GM18520 (cell line): ENCODE measurements at regions not wholly inside any gene's neighbourhood (a gene's known extent, or its start where the extent isn't known, plus 50 kb on each side); places are given as distances from the start of the nearest gene placed in this dataset.
"Not testable (repeated sequence)": the region's sequence is repeated elsewhere in the genome, so short reads cannot be mapped to it uniquely, and the experiment has no call there.

ENCODE experiments used
- ATAC-seq: cut with Tn5 transposase; IDR thresholded peaks from one replicate; pipeline ENCODE4 v1.9.1; 2021; ENCODE audit not compliant: unreplicated experiment

DNA sequence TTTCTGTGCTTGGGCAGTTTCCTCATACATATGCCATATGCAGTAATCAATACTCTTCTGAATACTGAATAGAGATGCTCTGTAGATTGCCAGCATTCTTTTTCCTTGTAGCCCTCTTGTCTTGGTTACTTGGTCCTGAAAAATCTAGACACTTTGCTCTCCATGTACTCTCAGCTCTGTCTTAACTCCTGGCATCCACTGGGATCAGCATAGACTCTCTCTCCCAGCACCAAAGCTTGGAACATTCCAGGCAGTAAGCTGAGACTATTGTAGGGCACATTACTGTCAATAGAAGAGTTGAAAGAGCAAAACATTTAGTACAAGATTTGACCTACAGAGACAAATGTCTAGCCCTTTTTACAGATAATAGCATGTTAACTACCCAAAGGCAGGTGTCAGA lies 1100.3 kb downstream of the TBL1XR1 start:
- ATAC-seq: no peak

DNA sequence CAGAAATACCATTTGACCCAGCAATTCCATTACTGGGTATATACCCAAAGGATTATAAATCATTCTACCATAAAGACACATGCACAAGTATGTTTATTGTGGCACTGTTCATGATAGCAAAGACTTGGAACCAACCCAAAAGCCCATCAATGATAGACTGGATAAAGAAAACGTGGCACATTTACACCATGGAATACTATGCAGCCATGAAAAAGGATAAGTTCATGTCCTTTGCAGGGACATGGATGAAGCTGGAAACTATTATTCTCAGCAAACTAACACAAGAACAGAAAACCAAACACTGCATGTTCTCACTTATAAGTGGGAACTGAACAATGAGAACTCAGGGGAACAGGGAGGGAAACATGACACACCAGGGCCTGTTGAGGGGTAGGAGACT lies 1103.4 kb downstream of the TBL1XR1 start:
- not testable (repeated sequence) for ATAC-seq

DNA sequence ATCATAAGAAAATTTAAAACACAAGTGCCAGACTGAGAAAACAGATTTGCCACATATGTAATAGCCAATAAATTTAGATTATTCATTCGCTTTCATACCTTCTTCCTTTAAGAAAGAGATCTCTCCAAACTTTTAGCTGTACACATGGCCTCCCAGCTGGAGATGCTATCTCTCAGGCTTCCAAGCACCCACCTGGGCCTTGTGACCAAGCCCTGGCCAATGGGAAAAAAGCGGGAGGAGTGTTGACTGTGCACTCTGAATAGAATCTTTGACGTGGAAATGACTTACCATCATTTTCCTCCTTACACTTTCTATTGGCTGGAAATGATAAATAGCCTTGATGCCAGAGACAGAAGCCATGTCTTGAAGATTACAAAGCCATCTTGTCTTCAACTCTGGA lies 1106.6 kb downstream of the TBL1XR1 start:
- ATAC-seq: no peak

DNA sequence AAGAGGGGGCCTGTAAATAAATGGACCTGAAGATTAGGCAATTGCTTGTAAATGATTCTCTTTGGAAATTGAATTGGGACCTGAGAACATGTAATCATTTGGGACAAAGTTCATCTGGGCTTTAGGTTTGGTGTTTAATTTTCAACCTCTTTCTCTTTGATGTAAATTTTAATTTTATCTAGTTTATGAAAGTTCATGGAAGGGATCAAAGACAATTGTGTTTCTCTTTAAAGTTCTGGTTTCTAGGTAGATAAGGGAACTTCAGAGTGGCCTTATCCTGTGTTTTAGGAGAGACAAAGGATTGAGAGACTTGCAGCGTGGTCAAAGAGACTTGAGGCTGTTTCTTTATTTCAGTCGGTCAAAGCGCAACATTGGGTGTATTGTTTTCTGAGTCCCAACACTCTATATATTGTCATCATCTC lies 1108.3 kb downstream of the TBL1XR1 start:
- no peak for ATAC-seq

DNA sequence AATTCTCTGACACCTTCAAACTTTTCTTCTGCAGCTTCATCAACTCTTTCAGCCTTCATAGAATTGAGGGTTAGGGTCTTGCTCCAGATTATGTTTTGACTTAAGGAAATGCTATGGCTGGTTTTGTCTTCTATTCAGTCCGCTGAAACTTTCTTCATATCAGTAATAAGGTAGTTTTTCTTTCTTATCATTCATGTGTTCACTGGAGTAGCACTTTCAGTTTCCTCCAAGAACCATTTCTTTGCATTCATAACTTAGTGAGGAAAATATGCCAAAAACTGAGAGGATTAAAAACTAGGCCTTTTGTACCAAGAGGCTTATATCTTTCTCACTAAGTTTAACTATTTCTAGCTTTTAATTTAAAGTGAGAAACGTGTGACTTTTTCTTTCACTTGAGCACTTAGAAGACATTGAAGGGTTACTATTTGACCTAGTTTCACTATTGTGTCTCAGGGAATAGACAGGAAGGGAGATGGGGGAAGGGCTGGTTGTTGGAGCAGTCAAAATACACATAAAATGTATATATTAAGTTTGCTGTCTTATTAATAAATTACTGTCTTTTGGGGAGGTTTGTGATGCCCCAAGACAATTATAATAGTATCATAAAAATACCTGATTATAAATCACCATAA lies 1110.1 kb downstream of the TBL1XR1 start:
- ATAC-seq: no peak

DNA sequence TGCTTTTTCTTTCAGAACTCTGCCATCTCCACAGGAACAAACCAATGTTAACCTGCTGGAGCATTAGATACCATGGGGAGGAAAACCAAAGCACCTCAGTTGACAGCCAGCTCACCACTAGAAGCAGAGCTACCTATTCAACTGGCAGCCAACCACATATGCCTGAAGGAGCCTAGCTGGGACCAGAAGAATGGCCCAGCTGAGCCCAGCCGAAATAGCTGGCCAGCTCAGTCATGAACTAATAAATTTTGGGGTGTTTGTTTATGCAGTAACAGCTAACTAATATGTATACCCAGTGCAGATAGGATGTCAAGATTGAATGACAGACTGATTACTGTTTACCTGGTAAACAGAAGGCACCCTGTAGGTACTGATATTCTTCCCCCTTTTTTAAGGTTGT lies 1117.5 kb downstream of the TBL1XR1 start:
- ATAC-seq: no peak

DNA sequence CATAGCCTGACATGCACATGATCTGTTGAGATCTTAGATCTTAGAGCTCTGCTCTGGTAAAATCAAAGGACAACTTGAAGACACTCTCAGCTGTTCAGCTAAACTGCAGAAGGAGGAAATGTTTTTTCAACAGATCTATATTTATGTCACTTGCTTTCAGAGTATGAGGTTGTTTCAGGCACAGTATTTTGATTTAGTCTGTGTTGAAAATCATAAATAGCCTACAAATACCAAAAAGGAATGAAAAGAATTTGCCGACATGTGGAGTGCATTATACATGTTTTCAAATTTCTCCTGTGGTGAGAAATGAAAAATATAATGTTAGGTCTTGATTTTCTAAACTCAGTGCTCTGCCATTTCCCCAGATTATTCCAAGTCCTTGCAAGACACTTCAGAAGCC lies 1118.4 kb downstream of the TBL1XR1 start:
- no peak for ATAC-seq

DNA sequence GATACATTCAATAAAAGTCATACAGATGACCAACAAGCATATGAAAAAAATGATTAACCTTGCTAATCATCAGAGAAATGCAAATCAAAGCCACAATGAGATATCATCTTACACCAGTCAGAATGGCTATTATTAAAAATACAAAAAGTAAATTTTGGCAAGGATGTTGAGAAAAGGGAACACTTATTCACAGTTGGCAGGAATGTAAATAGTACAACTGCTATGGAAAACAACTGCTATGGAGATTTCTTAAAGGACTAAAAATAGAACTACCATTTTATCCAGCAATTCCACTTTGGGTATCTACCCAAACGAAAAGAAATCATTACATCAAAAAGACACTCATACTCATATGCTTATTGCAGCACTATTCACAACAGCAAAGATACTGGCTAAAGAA lies 1121.8 kb downstream of the TBL1XR1 start:
- ATAC-seq: no peak

DNA sequence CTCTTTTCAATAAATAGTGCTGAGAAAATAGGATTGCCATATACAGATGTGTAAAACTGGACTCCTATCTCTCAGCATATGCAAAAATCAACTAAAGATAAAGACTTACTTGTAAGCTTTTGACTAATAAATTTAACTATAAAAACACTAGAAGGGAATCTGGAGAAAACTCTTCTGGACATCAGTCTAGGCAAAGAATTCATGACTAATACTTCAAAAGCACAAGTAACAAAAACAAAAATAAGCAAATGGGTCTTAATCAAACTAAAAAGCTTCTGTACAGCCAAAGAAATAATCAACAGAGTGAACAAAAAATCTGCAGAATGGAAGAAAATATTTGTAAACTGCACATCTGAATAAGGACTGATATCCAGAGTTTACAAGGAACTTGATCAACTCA lies 1122.2 kb downstream of the TBL1XR1 start:
- ATAC-seq: no peak

DNA sequence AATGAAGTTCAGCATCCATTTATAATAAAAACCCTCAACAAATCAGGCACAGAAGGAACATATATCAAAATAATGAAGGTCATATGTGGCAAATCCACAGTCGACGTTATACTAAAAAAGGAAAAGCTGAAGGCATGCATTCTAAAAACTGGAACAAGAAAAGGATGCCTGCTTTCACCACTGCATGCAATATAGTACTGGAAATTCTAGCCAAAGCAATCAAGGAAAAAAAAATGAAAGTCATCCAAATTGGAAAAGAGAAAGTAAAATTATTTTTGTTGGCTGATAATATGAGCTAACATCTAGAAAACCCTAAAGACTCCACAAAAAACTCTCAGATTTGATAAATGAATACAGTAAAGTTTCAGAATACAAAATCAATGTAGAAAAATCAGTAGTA lies 1123.2 kb downstream of the TBL1XR1 start:
- ATAC-seq: no peak

DNA sequence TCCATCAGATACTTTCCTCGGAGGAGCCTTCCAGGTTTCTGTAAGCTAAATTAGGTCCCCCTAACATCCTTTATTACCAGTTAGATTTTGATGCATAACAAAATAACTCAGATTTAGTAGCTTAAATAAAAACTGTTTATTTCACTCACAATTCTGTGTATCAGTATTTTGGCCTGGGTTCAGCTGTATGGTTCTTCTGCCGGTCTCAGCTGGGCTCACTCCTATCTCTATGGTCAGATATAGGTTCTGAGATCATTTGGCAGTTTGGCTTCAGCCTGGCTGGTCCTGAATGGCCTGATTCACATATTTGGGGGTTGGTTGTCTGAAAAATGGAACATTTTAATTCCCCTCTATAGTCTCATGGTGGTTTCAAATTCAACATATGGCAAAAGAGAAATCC lies 1125.3 kb downstream of the TBL1XR1 start:
- ATAC-seq: no peak

DNA sequence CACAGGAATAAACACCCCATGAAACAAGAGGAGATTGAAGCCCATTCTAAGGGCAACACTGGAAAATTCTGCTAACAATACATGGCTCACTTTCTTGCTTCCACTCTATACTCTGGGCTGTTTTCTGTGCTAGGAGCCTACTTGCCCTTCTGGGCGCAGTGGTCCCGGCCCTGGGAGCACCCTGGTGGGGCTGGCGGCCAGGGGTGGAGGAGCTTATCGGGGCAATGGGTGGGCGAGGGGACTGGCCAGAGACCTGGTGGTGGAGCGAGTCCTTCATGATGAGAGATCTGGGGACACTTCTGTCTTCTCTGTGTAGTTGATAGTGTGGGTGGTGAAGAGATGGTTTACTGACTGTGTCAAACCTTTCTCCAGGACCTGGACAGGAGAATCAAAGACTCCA lies 1128.5 kb downstream of the TBL1XR1 start:
- ATAC-seq: no peak

DNA sequence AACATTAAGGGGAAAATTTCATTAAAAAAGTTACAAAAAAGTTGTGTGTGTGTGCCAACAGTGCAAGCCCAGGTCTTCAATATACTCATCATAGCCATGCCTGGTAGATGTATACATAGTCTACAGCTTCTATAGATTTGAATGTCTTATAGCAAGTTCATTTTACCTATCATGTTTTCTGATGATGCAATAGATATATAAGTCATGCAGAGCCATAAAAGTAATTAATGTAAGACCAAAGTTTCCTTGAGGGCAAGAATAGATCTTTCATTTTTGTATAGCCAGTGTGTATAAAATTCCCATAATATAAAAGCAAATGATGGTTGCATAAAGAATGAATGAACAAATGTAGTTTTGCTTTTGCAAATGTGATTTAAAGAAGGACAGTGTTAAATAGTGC lies 1138.4 kb downstream of the TBL1XR1 start:
- no peak for ATAC-seq

DNA sequence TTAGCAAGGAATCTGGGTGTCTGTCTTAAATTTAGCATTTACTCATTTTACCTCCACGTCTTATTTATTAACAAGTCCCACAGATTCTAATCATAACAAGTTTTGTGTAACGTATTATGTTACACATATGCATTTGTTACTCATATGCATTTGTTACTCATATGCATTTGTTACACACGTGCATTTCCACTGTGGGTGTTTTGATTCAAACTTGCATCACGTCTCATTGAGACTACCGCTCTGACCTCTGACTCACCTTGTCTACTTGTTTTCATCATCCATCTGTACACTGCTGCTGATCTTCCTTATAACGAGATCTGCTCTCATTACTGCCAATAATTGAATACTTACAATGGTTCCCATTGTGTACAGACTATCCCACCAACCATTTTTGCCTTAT lies 1141.4 kb downstream of the TBL1XR1 start:
- ATAC-seq: no peak

DNA sequence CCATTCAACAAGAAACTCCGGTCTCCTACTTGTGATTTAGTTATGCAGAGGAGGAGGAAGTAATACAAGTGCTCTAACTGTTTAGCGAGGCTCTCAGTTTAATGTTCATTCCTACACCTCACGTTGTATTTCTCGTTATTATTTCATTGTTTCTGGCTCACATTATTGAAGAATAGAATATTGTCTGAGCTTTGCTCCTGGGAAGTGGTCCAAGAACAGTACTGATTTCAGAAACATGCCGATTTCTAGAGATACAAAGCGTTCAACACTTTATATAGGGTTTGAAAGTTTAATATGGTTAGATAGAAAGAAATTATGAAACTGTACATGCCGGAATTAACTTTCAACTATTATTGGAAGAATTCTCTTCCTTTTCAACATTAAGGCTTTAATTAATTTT lies 1145.5 kb downstream of the TBL1XR1 start:
- no peak for ATAC-seq

DNA sequence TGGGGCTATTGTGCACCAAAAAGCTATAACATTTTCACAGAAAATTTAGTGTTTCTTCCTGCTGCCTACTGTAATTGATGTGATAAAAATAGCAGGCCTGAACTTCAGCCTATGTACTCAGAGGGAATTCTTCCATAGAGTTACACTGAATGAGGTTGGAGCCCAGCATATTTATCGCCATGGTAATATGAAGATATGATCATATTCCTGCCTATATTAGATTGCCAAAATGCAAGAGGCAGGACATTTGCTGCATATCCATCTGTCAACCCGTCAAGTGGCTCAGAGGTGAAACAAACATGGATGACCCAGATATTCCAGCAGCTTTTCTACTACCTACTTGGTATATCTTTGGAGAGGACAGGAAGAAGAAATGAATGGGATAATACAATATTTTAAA lies 1150.6 kb downstream of the TBL1XR1 start:
- ATAC-seq: no peak

DNA sequence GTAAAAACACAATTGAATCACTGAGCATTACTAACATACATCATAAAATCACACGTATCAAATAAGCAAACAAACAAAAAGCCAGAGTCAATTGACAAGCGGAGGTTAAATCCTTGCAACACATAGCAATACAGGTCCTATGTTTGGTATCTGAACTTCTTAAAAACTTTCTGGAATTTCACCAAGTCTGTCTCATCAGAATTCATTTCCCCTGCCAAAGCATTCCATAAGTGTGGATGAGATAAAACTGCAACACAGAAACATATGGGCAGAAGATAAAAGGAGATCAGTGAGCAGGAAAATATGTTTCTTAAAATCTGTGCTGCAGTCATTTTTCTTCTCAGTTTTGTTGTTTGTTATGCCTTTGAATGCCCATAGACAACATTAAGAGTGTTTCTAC lies 1155.5 kb downstream of the TBL1XR1 start:
- ATAC-seq: no peak

DNA sequence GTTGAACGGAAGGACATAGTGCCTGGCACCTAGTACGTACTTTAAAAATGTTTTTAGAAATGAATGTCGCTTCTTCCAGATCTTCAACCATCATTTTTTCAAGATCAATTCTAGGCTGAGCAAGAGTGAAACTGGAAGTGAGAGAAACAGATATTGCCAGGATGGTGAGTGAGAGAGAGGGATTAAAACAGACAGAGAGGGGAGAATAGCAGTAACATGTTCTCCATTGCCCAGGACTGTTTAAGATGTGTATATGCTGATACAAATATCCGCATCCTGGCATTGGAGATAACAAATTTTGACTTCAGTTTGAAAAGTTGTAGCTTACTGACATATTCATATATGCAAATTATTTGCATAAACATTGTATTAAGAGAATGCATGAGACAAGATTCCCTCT lies 1156.1 kb downstream of the TBL1XR1 start:
- ATAC-seq: no peak

DNA sequence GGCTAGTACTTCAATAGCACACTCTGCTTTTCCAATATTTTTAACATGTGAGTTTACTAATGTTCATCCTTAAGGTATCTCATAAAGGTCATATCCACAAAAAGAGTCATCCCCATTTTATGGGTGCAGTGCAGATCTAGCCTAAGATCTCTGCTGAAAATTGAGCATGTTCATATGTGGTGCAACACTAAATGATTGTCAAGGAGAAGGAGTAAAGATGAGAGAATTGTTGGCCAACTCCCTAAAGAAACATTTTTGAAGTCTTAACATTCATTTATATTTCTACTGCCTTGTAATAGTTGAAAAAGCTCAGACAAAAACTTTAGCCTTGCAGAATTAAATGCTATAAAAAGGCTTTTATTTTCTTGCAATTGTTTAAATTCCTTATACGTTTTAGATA lies 1159.6 kb downstream of the TBL1XR1 start:
- ATAC-seq: no peak

DNA sequence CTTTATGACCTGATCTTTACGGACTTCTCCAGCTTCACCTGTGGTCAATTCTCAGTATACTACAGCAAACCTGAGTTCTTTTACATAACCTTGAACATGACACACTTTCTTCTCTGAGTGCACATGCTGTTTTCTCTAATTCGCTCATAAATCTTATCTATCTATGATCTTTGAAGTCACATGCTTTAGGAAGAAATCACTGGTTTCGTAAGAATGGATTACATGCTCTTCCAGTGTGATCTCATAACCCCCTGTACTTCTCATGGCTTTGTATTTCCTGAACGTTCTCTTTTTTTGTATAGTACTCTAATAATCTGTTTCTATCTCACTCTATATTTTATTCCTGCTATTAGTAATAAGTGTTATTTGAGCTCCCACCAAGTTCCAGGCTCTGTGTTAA lies 1165.2 kb downstream of the TBL1XR1 start:
- ATAC-seq: no peak

DNA sequence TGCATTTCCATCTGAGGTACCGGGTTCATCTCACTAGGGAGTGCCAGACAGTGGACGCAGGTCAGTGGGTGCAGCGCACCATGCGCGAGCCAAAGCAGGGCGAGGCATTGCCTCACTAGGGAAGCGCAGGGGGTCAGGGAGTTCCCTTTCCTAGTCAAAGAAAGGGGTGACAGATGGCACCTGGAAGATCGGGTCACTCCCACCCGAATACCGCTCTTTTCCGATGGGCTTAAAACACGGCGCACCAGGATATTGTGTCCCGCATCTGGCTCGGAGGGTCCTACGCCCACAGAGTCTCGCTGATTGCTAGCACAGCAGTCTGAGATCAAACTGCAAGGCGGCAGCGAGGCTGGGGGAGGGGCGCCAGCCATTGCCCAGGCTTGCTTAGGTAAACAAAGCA lies 1157.1 kb downstream of the NAALADL2 start:
- ATAC-seq: not testable (repeated sequence)

DNA sequence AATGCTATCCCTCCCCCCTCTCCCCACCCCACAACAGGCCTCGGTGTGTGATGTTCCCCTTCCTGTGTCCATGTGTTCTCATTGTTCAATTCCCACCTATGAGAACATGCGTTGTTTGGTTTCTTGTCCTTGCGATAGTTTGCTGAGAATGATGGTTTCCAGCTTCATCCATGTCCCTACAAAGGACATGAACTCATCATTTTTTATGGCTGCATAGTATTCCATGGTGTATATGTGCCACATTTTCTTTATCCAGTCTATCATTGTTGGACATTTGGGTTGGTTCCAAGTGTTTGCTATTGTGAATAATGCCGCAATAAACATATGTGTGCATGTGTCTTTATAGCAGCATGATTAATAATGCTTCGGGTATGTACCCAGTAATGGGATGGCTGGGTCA lies 1156.1 kb downstream of the NAALADL2 start:
- ATAC-seq: not testable (repeated sequence)

DNA sequence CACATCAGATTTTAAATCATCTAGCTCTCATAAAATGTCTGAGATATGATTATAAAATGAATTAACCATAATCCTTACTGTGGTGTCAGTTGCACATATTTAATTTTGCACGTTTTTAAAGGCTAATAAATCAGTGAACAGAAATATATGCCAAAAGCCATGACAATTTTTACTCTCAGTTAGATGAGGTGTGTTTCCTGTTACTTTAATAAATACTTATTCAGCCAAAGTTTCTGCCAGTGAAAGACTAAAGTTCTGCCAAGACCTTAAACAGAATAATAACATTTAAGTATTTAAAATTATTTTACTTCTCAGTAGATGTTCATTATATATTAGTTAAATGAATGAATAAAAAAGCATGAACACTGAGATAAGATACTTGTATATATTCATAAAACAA lies 1150.1 kb downstream of the NAALADL2 start:
- ATAC-seq: no peak

DNA sequence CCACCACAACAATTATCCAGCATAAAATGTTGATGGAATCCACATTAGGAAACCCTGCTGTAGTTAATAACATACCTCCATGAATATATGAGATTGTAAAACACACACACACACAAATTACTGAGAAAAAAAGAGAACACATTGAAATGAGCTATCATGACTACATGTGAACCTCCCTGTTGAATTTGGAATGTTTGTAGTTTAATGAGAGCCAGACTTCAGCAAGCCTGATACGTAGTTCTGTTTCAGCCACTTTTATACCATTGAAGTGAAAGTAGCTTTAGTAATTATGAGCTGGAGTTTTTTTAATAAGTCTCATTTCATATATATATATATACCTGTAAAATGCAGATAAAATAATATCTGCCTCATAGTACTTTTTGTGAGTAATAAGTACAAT lies 1146.4 kb downstream of the NAALADL2 start:
- ATAC-seq: no peak
